LNCAP (cell line): ENCODE measurements at regions not wholly inside any gene's neighbourhood (a gene's known extent, or its start where the extent isn't known, plus 50 kb on each side); places are given as distances from the start of the nearest gene placed in this dataset.

Experiments
- TF ChIP-seq, protein P1 (sequence below): fragments of 450-650 bp; IDR thresholded peaks from 2 replicates; pipeline ENCODE4 v1.5.1; 2017; ENCODE audit warnings: mild to moderate bottlenecking

DNA sequence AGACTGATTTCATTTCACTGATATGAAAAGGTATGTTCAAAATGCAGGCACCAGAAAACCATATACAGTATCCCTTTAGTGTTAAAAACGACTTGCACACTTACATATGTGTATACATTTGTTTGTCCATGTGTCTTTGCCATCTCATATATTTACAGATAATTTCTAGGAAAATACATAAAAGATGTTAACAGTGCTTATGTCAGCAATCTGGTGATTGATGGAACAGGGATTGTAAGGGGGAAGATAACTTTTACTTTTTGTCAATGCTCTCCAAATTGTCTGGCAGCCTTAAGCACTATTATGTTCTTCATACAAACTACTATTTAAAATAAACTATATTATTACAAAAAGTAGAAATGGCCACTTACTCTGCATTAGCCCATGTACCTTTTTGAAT is 238.5 kb upstream of the DEFB112 start:
- TF ChIP-seq, protein P1, sequence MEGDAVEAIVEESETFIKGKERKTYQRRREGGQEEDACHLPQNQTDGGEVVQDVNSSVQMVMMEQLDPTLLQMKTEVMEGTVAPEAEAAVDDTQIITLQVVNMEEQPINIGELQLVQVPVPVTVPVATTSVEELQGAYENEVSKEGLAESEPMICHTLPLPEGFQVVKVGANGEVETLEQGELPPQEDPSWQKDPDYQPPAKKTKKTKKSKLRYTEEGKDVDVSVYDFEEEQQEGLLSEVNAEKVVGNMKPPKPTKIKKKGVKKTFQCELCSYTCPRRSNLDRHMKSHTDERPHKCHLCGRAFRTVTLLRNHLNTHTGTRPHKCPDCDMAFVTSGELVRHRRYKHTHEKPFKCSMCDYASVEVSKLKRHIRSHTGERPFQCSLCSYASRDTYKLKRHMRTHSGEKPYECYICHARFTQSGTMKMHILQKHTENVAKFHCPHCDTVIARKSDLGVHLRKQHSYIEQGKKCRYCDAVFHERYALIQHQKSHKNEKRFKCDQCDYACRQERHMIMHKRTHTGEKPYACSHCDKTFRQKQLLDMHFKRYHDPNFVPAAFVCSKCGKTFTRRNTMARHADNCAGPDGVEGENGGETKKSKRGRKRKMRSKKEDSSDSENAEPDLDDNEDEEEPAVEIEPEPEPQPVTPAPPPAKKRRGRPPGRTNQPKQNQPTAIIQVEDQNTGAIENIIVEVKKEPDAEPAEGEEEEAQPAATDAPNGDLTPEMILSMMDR, result no peak

DNA sequence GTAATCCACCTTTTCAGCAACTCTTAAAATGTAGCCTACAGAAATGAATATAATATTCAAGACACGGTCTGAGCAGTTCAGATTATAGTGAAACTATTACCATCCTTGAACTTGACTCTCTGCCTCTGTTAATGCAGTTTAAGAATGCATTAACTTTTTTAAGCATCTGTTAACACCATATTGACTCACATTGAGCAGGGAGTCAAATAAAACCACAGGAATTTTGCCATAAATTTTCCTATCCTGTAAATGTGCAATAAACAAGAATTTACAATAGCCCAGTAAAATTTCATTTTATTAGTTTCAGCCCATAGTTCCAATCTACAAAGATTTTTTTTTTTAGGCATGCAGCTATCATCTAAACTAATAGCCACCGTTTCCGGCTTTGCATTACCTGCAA is 239.2 kb upstream of the DEFB112 start:
- TF ChIP-seq, protein P1, result no peak

DNA sequence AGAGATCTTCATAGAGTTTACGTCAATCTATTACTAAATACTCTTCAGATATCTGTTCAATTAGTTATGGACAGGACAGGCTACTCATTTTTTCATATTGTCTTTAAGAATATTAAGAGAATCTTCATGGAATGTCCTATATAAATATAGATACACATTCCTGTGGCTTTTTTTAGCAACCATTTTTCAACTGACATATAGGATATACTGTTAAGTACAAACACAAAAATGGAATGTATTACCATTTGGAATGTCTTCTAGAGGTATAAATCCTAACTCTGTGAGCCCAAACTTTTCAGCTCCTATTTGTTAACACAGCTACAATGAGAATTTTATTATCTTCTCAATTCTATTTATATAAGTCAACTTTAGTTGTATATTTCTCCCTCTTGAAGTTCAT is 239.6 kb upstream of the DEFB112 start:
- TF ChIP-seq, protein P1, result no peak

DNA sequence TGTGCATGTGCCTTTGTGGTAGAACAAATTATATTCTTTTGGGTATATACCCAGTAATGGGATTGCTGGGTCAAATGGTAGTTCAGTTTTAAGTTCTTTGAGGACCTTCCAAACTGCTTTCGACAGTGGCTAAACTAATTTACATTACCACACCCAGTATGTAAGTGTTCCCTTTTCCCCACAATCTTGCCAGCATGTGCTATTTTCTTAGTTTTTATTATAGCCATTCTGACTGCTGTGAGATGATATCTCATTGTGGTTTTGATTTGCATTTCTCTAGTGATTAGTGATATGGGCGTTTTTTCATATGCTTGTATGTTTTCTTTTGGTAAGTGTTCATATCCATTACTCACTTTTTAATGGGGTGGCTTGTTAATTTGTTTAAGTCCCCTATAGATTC is 251.6 kb upstream of the DEFB112 start:
- TF ChIP-seq, protein P1, result no peak

DNA sequence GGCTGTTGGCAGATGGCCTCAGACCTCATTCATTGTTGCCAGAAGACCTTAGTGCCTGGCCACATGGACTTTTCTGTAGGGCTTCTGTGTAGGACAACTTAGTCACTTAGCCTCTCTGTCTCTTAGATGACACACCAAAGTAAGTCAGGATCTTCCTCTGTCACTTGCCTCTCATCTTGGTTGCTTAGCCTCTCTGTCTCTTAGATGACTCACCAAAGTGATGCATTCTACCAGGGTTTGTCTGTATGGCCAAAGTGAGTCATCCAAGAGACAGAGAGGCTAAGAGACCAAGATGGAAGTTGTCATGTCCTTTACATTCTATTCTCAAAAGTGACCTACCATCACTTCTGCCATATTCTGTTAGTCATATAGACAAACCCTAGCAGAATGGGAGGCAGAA is 255.9 kb upstream of the DEFB112 start:
- TF ChIP-seq, protein P1, result no peak

DNA sequence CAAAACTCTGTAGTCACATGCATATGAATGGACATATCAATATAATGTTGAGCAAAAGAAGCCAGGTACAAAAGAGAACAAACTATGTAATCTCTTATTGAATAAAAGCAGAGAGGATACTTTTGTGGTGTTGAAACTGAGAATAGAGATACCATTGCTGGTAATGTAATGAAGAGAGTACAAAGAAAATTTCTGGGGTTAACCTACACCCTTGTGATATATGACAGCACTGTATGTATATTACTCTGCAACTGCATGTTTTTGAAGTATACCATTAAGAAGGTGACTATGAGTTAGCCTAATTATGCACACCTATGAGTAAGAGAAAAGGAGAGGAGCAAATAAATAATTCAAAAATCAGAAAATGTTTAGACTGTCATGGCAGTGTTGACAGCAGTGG is 268.8 kb upstream of the DEFB112 start:
- TF ChIP-seq, protein P1, result no peak

DNA sequence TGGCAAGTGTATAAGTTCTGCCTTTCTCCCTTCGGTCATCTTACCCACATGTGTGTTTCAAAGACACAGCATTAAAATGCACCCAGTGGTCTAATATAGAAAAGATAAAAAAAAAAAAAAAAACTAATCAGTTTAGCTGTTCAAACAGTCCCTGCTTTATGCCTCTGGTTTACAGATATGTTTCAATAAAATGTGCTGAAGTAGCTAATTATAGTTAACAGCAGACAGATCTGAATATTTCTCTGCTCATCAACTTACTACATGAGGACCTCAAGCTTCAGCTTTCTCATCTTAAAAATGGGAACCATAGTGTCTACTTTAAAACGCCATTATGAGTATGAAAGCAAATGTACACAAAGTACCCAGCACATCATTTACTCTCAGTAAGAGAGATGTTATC is 280.6 kb upstream of the DEFB112 start:
- TF ChIP-seq, protein P1, result no peak

DNA sequence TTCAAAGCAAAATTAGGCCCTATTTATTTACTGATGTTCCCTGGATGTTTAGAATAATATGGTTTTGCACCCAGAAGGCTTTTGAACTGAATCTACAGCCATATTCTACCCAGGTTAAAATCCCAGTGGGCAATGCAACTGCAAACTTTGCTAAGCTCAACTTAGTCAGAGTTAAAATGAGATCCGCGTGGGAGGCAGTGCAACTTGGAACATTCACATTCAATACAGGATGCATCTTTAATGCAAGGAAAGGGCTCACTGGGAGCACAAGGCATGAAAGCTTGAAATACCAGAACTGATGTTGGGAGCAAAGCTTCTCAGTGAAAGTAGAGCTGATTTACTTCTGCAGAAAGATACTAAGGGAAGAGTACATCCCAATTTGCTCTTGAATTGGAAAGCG is 281.2 kb upstream of the DEFB112 start:
- TF ChIP-seq, protein P1, result no peak
